HAP-1 (cell line): ENCODE measurements at regions not wholly inside any gene's neighbourhood (a gene's known extent, or its start where the extent isn't known, plus 50 kb on each side); places are given as distances from the start of the nearest gene placed in this dataset.

Experiments
- DNase-seq, 2 experiments: peaks; one replicate each; pipeline ENCODE4 v3.0.0-alpha.2; 2016 to 2020; ENCODE audit warnings: low spot score in 2 of 2
- H3K27me3 ChIP-seq: fragments of 250-450 bp; sonication (Bioruptor Pico); 2 replicates; pipeline ENCODE4 v1.5.1; 2020; ENCODE audit warnings: low read depth, mild to moderate bottlenecking, moderate library complexity
- H3K36me3 ChIP-seq: fragments of 250-450 bp; sonication (Bioruptor Pico); replicated peaks from 2 replicates; pipeline ENCODE4 v1.5.1; 2020; ENCODE audit warnings: mild to moderate bottlenecking
- H3K4me1 ChIP-seq: fragments of 250-450 bp; sonication (Bioruptor Pico); 2 replicates; pipeline ENCODE4 v1.5.1; 2020; ENCODE audit warnings: mild to moderate bottlenecking
- H3K4me3 ChIP-seq: fragments of 250-450 bp; sonication (Bioruptor Pico); 2 replicates; pipeline ENCODE4 v1.5.1; 2020; ENCODE audit warnings: mild to moderate bottlenecking, moderate library complexity
- H3K9me3 ChIP-seq: fragments of 250-450 bp; sonication (Bioruptor Pico); 2 replicates; pipeline ENCODE4 v1.5.1; 2020; ENCODE audit warnings: mild to moderate bottlenecking, moderate library complexity
- in situ Hi-C: fragments of 300-500 bp; cut with MboI; formaldehyde crosslinking; loops from 3 replicates; pipeline ENCODE4 v1.14.3; 2020; ENCODE audit warnings: low sequenced_read_pairs, inconsistent platforms, mixed read lengths

- no peak for DNase-seq
- H3K36me3 ChIP-seq: no peaks in the 10 kb centered on the region
- H3K9me3 ChIP-seq: peaks cover 7% of the 10 kb centered on the region
- H3K4me1 ChIP-seq: no peaks in the 10 kb centered on the region
- no peaks in the 10 kb centered on the region for H3K27me3 ChIP-seq
- no peak overlapping the region for H3K4me3 ChIP-seq
- in situ Hi-C loops: no loop called here
Observed at GRCh38 chr14:31978423-31978822, 98.7 kb upstream of the ARHGAP5 start.

DNA sequence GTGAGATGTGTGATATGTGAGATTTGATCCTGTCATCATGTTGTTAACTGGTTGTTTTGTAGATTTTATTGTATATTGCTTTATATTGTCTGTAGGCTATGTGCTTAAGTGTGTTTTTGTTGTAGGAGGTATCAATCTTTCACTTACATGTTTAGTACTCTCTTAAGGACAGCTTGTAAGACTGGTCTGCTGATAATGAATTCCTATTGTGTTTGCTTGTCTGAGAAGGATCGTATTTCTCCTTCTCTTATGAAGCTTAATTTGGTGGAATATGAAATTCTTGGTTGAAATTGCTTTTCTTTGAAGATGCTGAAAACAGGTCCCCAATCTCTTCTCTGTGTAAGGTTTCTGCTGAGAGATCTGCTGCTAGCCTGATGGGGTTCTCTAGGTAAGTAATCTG is 94.5 kb upstream of the ARHGAP5 start:
- in situ Hi-C loops: no loop called here
- no peaks in the 10 kb centered on the region for H3K4me1 ChIP-seq
- no peaks in the 10 kb centered on the region for H3K36me3 ChIP-seq
- no peak overlapping the region for H3K4me3 ChIP-seq
- peaks cover 2% of the 10 kb centered on the region; the same call in 1 of the 2 replicates for H3K9me3 ChIP-seq
- no peak for DNase-seq
- H3K27me3 ChIP-seq: no peaks in the 10 kb centered on the region

DNA sequence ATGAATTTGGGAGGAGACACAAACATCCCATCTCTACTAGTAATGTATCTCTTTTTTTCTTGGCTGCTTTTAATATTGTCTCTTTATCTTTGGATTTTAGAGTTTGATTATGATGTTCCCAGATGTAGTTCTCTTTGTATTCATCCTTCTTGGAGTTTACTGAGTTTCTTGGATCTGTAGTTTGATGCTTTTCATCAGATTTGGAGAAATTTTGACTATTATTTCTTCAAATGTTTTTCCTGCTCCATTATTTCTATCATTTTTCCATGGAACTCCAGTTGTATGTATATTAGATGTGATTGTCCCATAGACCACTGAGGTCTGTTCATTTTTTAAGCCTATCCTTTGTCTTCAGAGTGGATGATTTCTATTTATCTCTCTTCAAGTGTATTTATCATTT is 90.7 kb upstream of the ARHGAP5 start:
- Histone ChIP-seq H3K4me3 (no peak overlapping the region), H3K9me3 (peaks cover 2% of the 10 kb centered on the region; the same call in 1 of the 2 replicates), H3K4me1 (peaks cover 11% of the 10 kb centered on the region), H3K36me3 (no peaks in the 10 kb centered on the region), H3K27me3 (no peaks in the 10 kb centered on the region)
- DNase-seq: no peak
- in situ Hi-C loops: no loop called here

DNA sequence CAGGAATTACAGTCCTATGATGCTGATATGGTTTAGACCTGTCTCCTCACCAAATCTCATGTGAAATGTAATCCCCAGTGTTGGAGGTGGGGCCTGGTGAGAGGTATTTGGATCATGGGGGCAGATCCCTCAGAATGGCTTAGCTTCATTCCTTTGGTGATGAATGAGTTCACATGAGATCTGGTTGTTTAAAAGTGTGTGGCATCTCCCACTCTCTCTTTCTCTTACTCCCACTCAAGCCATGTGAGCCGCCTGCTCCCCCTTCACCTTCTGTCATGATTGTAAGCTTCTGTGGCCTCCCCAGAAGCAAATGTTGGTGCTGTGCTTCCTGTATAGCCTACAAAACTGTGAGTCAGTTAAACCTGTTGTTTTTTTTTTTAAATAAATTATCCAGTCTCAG is 89.4 kb upstream of the ARHGAP5 start:
- Histone ChIP-seq H3K36me3 (no peaks in the 10 kb centered on the region), H3K4me1 (peaks cover 11% of the 10 kb centered on the region), H3K9me3 (no peaks in the 10 kb centered on the region; the same call in 1 of the 2 replicates), H3K27me3 (no peaks in the 10 kb centered on the region), H3K4me3 (no peak overlapping the region)
- no peak for DNase-seq
- in situ Hi-C loops: no loop called here

- no peak for DNase-seq
- H3K27me3 ChIP-seq: no peaks in the 10 kb centered on the region
- in situ Hi-C loops: no loop called here
- no peak overlapping the region for H3K4me3 ChIP-seq
- H3K36me3 ChIP-seq: no peaks in the 10 kb centered on the region
- H3K4me1 ChIP-seq: peaks cover 11% of the 10 kb centered on the region
- no peaks in the 10 kb centered on the region for H3K9me3 ChIP-seq
Observed at GRCh38 chr14:31988244-31988643, 88.9 kb upstream of the ARHGAP5 start.

- Histone ChIP-seq H3K4me3 (no peak overlapping the region), H3K27me3 (no peaks in the 10 kb centered on the region), H3K36me3 (no peaks in the 10 kb centered on the region), H3K4me1 (peaks cover 11% of the 10 kb centered on the region), H3K9me3 (no peaks in the 10 kb centered on the region)
- DNase-seq: no peak
- in situ Hi-C loops: no loop called here
Observed at GRCh38 chr14:31990183-31990857, 86.8 kb upstream of the ARHGAP5 start.

- H3K9me3 ChIP-seq: no peaks in the 10 kb centered on the region
- H3K36me3 ChIP-seq: no peaks in the 10 kb centered on the region
- no peak for DNase-seq
- in situ Hi-C loops: no loop called here
- peaks cover 11% of the 10 kb centered on the region for H3K4me1 ChIP-seq
- no peaks in the 10 kb centered on the region for H3K27me3 ChIP-seq
- H3K4me3 ChIP-seq: no peak overlapping the region
Observed at GRCh38 chr14:31990926-31991572, 86.1 kb upstream of the ARHGAP5 start.

GRCh38 chr14:31992011-31992447 is 85.1 kb upstream of the ARHGAP5 start:
- DNase-seq: no peak
- H3K4me3 ChIP-seq: no peak overlapping the region
- H3K36me3 ChIP-seq: no peaks in the 10 kb centered on the region
- in situ Hi-C loops: no loop called here
- H3K27me3 ChIP-seq: no peaks in the 10 kb centered on the region
- peaks cover 11% of the 10 kb centered on the region for H3K4me1 ChIP-seq
- H3K9me3 ChIP-seq: no peaks in the 10 kb centered on the region

DNA sequence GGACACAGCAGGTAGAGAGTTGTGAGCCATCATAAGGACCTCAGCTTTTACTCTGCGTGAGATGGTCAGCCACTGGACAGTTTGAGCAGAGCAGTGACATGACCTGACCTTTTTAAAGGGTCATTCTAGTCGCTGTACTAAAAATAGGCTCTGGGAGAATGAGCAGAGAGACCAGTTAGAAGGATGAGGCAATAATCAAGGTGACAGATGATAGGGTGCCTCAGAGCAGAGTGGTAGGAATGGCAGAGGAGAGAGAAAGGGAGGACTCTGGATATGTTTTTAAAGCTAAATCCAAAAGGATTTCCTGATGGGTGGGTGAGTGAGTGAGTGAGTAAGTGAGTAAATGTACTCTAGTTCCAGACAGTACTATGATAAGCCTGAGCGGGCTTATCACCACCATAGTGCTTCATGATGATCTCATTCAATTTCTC is 83.6 kb upstream of the ARHGAP5 start:
- no peaks in the 10 kb centered on the region for H3K36me3 ChIP-seq
- DNase-seq: no peak
- in situ Hi-C loops: no loop called here
- peaks cover 11% of the 10 kb centered on the region for H3K4me1 ChIP-seq
- H3K4me3 ChIP-seq: no peak overlapping the region
- H3K9me3 ChIP-seq: no peaks in the 10 kb centered on the region
- H3K27me3 ChIP-seq: no peaks in the 10 kb centered on the region

DNA sequence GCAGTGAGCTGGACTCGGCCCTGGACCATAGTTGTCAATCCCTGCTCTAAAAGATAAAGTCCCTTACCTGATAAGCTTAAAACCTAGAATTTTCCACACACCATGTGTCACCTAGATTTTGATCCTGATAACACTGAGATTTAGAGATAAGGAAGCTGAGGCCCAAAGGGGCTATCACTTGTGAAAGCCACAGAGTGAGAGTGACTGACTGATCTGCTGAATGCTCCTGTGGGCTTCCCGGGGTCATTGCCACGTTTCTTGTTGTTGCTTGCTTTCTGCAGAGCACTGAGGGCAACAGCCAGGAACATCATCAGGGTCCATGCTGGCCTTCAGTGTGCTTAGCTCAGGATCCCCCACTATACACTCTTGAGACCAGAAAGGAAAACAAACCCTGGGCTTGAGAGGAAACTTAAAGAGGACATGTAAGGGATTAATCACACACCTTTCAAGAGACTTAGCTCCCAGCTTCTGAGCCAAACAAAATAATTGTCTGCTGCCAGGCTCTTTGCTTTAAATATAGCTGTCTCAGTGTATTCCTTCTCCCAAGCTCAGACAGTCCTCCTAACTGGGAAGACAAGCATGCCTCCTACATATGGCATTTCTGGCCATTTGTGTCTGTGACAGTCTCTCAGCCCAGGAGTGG is 82.6 kb upstream of the ARHGAP5 start:
- no peak for DNase-seq
- H3K4me1 ChIP-seq: peaks cover 11% of the 10 kb centered on the region
- no peaks in the 10 kb centered on the region for H3K36me3 ChIP-seq
- H3K4me3 ChIP-seq: no peak overlapping the region
- no peaks in the 10 kb centered on the region for H3K9me3 ChIP-seq
- no peaks in the 10 kb centered on the region for H3K27me3 ChIP-seq
- in situ Hi-C loops: no loop called here

GRCh38 chr14:32003585-32003984 is 73.5 kb upstream of the ARHGAP5 start:
- in situ Hi-C loops: no loop called here
- Histone ChIP-seq H3K27me3 (no peaks in the 10 kb centered on the region), H3K36me3 (no peaks in the 10 kb centered on the region), H3K4me1 (no peaks in the 10 kb centered on the region; the same call in 1 of the 2 replicates), H3K4me3 (no peak overlapping the region), H3K9me3 (no peaks in the 10 kb centered on the region)
- DNase-seq: no peak

DNA sequence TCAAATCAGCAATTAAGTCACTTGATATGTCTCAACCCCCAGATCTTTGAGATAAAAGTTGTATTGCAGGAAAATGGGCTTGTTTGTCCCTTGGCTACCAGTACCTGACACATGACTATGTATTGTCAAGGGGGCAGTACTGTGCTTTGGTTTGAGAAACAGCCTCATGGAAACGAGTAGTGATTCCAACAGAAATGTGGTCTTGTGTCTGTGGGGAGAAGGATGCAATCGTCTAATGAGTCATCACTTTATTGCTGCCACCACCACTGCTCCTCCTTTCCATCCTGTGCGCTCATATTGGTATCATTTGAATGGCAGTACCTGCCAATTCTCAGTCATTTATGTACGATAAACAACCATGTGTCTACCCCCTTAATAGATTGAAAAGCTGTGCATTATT is 72.8 kb upstream of the ARHGAP5 start:
- no peaks in the 10 kb centered on the region for H3K9me3 ChIP-seq
- no peaks in the 10 kb centered on the region; the same call in 1 of the 2 replicates for H3K4me1 ChIP-seq
- H3K4me3 ChIP-seq: no peak overlapping the region
- no peaks in the 10 kb centered on the region for H3K36me3 ChIP-seq
- in situ Hi-C loops: no loop called here
- no peaks in the 10 kb centered on the region for H3K27me3 ChIP-seq
- no peak for DNase-seq

DNA sequence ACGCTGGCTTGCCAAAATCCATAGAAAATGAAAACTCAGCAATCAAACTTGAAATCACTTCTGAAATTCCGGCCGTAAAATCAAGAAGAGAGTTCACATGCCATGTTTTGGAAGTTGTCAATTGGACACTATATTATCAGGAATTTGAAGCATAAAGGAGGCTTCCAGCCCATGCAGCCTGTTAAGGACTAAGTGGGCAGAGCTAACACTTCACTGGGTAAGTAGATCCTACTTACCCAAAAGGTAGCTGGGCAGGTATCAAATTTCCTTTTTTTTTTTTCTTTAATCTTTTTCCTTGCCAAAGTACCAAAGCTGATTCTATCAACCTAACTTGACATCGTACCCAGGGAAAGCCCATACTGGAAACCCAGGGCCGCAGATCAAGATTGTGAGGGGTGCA is 71.5 kb upstream of the ARHGAP5 start:
- Histone ChIP-seq H3K4me3 (no peak overlapping the region), H3K36me3 (no peaks in the 10 kb centered on the region), H3K9me3 (no peaks in the 10 kb centered on the region), H3K4me1 (no peaks in the 10 kb centered on the region; the same call in 1 of the 2 replicates), H3K27me3 (no peaks in the 10 kb centered on the region)
- in situ Hi-C loops: no loop called here
- no peak for DNase-seq
